GM23338 (cell line): ENCODE measurements at regions not wholly inside any gene's neighbourhood (a gene's known extent, or its start where the extent isn't known, plus 50 kb on each side); places are given as distances from the start of the nearest gene placed in this dataset.

ENCODE experiments used
- ATAC-seq: fragments of 200-7000 bp; cut with Tn5 transposase; 3 replicates; pipeline ENCODE4 v1.9.1; 2020
- DNase-seq: peaks from one replicate; pipeline ENCODE4 v3.0.0-alpha.2; 2015; ENCODE audit warnings: low spot score
- H2AFZ ChIP-seq: fragments of 200-600 bp; sonication (generic); 2 replicates; pipeline ENCODE4 v1.8.0; 2016; ENCODE audit warnings: antibody characterized with exemption, mild to moderate bottlenecking, moderate library complexity
- H3F3A ChIP-seq: fragments of 200-600 bp; sonication (generic); replicated peaks from 2 replicates; pipeline ENCODE4 v1.8.0; 2017; ENCODE audit warnings: antibody characterized with exemption, mixed run types, low read depth
- H3K27ac ChIP-seq: fragments of 200-600 bp; sonication (generic); 2 replicates; pipeline ENCODE4 v1.6.1; 2016; ENCODE audit warnings: low read depth
- H3K27me3 ChIP-seq: fragments of 200-600 bp; sonication (generic); 2 replicates; pipeline ENCODE4 v1.8.0; 2016; ENCODE audit warnings: mild to moderate bottlenecking, mixed run types, moderate library complexity; ENCODE audit not compliant: insufficient read depth
- H3K36me3 ChIP-seq: fragments of 200-600 bp; sonication (generic); 2 replicates; pipeline ENCODE4 v1.8.0; 2016; ENCODE audit warnings: mild to moderate bottlenecking; ENCODE audit not compliant: insufficient read depth
- H3K4me1 ChIP-seq: fragments of 200-600 bp; sonication (generic); 2 replicates; pipeline ENCODE4 v1.8.0; 2016; ENCODE audit warnings: mild to moderate bottlenecking, moderate library complexity; ENCODE audit not compliant: insufficient read depth
- H3K4me2 ChIP-seq: fragments of 200-600 bp; sonication (generic); 2 replicates; pipeline ENCODE4 v1.7.1; 2017; ENCODE audit warnings: mixed run types
- H3K4me3 ChIP-seq: fragments of 200-600 bp; sonication (generic); 2 replicates; pipeline ENCODE4 v1.6.1; 2016; ENCODE audit warnings: mixed run types
- H3K79me2 ChIP-seq: fragments of 200-600 bp; sonication (generic); replicated peaks from 2 replicates; pipeline ENCODE4 v1.8.0; 2017; ENCODE audit warnings: mild to moderate bottlenecking; ENCODE audit not compliant: insufficient read depth
- H3K9me2 ChIP-seq: fragments of 200-600 bp; sonication (generic); 2 replicates; pipeline ENCODE4 v1.8.0; 2017; ENCODE audit not compliant: insufficient read depth
- H4K20me1 ChIP-seq: fragments of 200-600 bp; sonication (generic); replicated peaks from 2 replicates; pipeline ENCODE4 v1.8.0; 2017; ENCODE audit warnings: mild to moderate bottlenecking; ENCODE audit not compliant: insufficient read depth
- H3K27ac Mint-ChIP-seq: 2 replicates; pipeline ENCODE4 v1.8.0; 2020; ENCODE audit warnings: inconsistent platforms, mild to moderate bottlenecking, moderate library complexity, mixed read lengths
- H3K27me3 Mint-ChIP-seq: 3 replicates; pipeline ENCODE4 v1.8.0; 2022; ENCODE audit warnings: low read depth, mild to moderate bottlenecking, moderate library complexity, mixed read lengths, inconsistent platforms; ENCODE audit not compliant: insufficient read depth, poor library complexity
- H3K36me3 Mint-ChIP-seq: 3 replicates; pipeline ENCODE4 v1.8.0; 2021; ENCODE audit warnings: low read depth, mild to moderate bottlenecking, inconsistent platforms, moderate library complexity, mixed read lengths
- H3K4me1 Mint-ChIP-seq: 3 replicates; pipeline ENCODE4 v1.8.0; 2020; ENCODE audit warnings: mild to moderate bottlenecking, inconsistent platforms, mixed read lengths
- H3K4me3 Mint-ChIP-seq: 3 replicates; pipeline ENCODE4 v1.8.0; 2021; ENCODE audit warnings: moderate library complexity, mild to moderate bottlenecking, inconsistent platforms, mixed read lengths
- H3K9me3 Mint-ChIP-seq: 3 replicates; pipeline ENCODE4 v1.8.0; 2020; ENCODE audit warnings: moderate library complexity, mild to moderate bottlenecking, inconsistent platforms, mixed read lengths
- CREB1 ChIP-seq: fragments of 250-450 bp; sonication (Bioruptor Pico); IDR thresholded peaks from 2 replicates; pipeline ENCODE4 v1.5.0; 2020; ENCODE audit warnings: low read depth, mild to moderate bottlenecking, moderate library complexity
- CTCF ChIP-seq, 2 experiments: fragments of 200-600 bp in 1 of 2; sonication (generic) in 1 of 2; conservative IDR thresholded peaks; 2 replicates each; pipeline versions ENCODE4 v1.5.1 to v1.6.1; 2016 to 2017; ENCODE audit warnings: antibody characterized with exemption in 2 of 2, low read depth in 2 of 2, mild to moderate bottlenecking in 2 of 2, moderate library complexity in 1 of 2
- ETS1 ChIP-seq: IDR thresholded peaks from 2 replicates; pipeline ENCODE4 v1.6.1; 2016; ENCODE audit warnings: antibody characterized with exemption
- EZH2 ChIP-seq: fragments of 200-600 bp; sonication (generic); IDR thresholded peaks from one replicate; pipeline ENCODE4 v1.8.0; 2017; ENCODE audit warnings: antibody characterized with exemption, mild to moderate bottlenecking, low read depth; ENCODE audit not compliant: unreplicated experiment
- POLR2AphosphoS5 ChIP-seq: IDR thresholded peaks from 2 replicates; pipeline ENCODE4 v1.6.1; 2016; ENCODE audit warnings: antibody characterized with exemption, low read depth
- REST ChIP-seq: IDR thresholded peaks from one replicate; pipeline ENCODE4 v1.6.1; 2018; ENCODE audit warnings: antibody characterized with exemption; ENCODE audit not compliant: unreplicated experiment
- STAT1 ChIP-seq: IDR thresholded peaks from one replicate; pipeline ENCODE4 v1.6.1; 2016; ENCODE audit warnings: antibody characterized with exemption; ENCODE audit not compliant: unreplicated experiment
- ZNF114 ChIP-seq: fragments of 250-450 bp; sonication (Bioruptor Pico); IDR thresholded peaks from 2 replicates; pipeline ENCODE4 v1.5.0; 2020; ENCODE audit warnings: mild to moderate bottlenecking, moderate library complexity
- ZNF331 ChIP-seq: fragments of 250-450 bp; sonication (Bioruptor Pico); IDR thresholded peaks from 2 replicates; pipeline ENCODE4 v1.5.0; 2020; ENCODE audit warnings: low read depth, mild to moderate bottlenecking, moderate library complexity
- ZNF462 ChIP-seq: fragments of 250-450 bp; sonication (Bioruptor Pico); IDR thresholded peaks from 2 replicates; pipeline ENCODE4 v1.5.0; 2020; ENCODE audit warnings: mild to moderate bottlenecking, moderate library complexity

GRCh38 chr3:66620296-66620695 is 119.5 kb upstream of the LRIG1 start (continued):
- TF ChIP-seq REST (no peak), STAT1 (no peak), ZNF114 (CRISPR knock-in tag) (no peak)

GRCh38 chr3:66622756-66623457 is 122.1 kb upstream of the LRIG1 start:
- H3K27me3 ChIP-seq: no peaks in the 10 kb centered on the region
- no peak for ATAC-seq
- H3K4me3 ChIP-seq: no peak overlapping the region
- H3K9me2 ChIP-seq: no peaks in the 10 kb centered on the region; the same call in 1 of the 2 replicates
- no peaks in the 10 kb centered on the region; the same call in 1 of the 2 replicates for H3K4me1 ChIP-seq
- Mint-ChIP-seq H3K27me3 (peaks cover 10% of the 10 kb centered on the region), H3K27ac (no peak overlapping the region), H3K9me3 (no peaks in the 10 kb centered on the region), H3K4me3 (no peak overlapping the region), H3K36me3 (no peaks in the 10 kb centered on the region), H3K4me1 (peaks cover 23% of the 10 kb centered on the region)
- no peak for DNase-seq
- H3K79me2 ChIP-seq: no peaks in the 10 kb centered on the region
- no peaks in the 10 kb centered on the region for H3K36me3 ChIP-seq
- no peak overlapping the region for H3K4me2 ChIP-seq
- no peaks in the 10 kb centered on the region for H4K20me1 ChIP-seq
- no peak overlapping the region for H3K27ac ChIP-seq
- H2AFZ ChIP-seq: no peak overlapping the region
- no peaks in the 10 kb centered on the region for H3F3A ChIP-seq
- TF ChIP-seq ETS1: no peak
- TF ChIP-seq STAT1: no peak
- TF ChIP-seq CREB1: no peak
- no peak for TF ChIP-seq POLR2AphosphoS5
- no peak for TF ChIP-seq ZNF114 (CRISPR knock-in tag)
- no peak for TF ChIP-seq EZH2
- no peak for TF ChIP-seq CTCF (conservative IDR thresholded peaks at IDR 0.05; ENCODE audit: low read depth in 2 of 2)
- TF ChIP-seq ZNF462: no peak
- TF ChIP-seq ZNF331 (CRISPR knock-in tag): no peak
